NB4 (cell line): ENCODE measurements at regions not wholly inside any gene's neighbourhood (a gene's known extent, or its start where the extent isn't known, plus 50 kb on each side); places are given as distances from the start of the nearest gene placed in this dataset.

Source experiments
- POLR2A ChIP-seq: IDR thresholded peaks from 2 replicates; pipeline ENCODE4 v1.6.1; 2011; ENCODE audit warnings: mild to moderate bottlenecking; ENCODE audit not compliant: insufficient read length; ENCODE audit errors: extremely low read depth
- TF ChIP-seq, protein P1 (sequence below): IDR thresholded peaks from one replicate; pipeline ENCODE4 v1.5.1; 2012; ENCODE audit warnings: low read depth, low read length

DNA sequence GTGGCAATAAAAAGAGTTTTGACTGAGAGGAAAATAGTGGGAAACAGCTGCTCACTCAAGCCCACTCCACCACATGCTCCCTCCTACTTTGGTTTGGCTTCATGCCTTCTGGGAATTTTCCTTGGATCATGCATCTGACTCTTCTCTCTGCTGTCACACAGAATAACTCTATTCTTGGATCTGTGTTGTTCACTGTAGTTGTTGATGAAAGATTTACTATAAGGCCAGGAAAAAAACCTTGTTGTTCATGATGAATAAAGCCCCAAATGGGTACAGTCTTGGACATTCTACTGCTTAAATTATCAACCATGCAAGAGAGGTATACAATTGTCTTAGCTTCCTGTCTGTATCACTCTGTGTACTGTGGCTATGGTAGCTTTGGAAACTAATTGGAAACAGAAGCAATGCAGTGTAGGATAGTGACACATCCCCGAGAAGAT, 70.5 kb downstream of the TMX1 start:
- TF ChIP-seq, protein P1, sequence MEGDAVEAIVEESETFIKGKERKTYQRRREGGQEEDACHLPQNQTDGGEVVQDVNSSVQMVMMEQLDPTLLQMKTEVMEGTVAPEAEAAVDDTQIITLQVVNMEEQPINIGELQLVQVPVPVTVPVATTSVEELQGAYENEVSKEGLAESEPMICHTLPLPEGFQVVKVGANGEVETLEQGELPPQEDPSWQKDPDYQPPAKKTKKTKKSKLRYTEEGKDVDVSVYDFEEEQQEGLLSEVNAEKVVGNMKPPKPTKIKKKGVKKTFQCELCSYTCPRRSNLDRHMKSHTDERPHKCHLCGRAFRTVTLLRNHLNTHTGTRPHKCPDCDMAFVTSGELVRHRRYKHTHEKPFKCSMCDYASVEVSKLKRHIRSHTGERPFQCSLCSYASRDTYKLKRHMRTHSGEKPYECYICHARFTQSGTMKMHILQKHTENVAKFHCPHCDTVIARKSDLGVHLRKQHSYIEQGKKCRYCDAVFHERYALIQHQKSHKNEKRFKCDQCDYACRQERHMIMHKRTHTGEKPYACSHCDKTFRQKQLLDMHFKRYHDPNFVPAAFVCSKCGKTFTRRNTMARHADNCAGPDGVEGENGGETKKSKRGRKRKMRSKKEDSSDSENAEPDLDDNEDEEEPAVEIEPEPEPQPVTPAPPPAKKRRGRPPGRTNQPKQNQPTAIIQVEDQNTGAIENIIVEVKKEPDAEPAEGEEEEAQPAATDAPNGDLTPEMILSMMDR: no peak
- no peak for TF ChIP-seq POLR2A
